ENCODE measurements at regions not wholly inside any gene's neighbourhood (a gene's known extent, or its start where the extent isn't known, plus 50 kb on each side); places are given as distances from the start of the nearest gene placed in this dataset.

GRCh38 chr4:177699365-177700213 is 257.4 kb upstream of the AGA start:
- no peak for DNase-seq

- DNase-seq = no peak
These were observed 264.7 kb upstream of the AGA start for GRCh38 chr4:177706916-177707315.

- no peak for DNase-seq
These were observed 271.2 kb upstream of the AGA start for GRCh38 chr4:177713454-177713853.

- no peak for DNase-seq
These were observed 275.2 kb upstream of the AGA start for GRCh38 chr4:177717407-177717806.

GRCh38 chr4:177718514-177718913 is 276.3 kb upstream of the AGA start:
- no peak for DNase-seq

- DNase-seq = no peak
These were observed 283.9 kb upstream of the AGA start for GRCh38 chr4:177726111-177726510.

GRCh38 chr4:177728361-177729152 is 286.3 kb upstream of the AGA start:
- no peak for DNase-seq

- DNase-seq = no peak
These were observed 287.4 kb upstream of the AGA start for GRCh38 chr4:177729681-177730080.

- no peak for DNase-seq
These were observed 295.2 kb upstream of the AGA start for GRCh38 chr4:177737387-177737940.

GRCh38 chr4:177740563-177740962 is 298.3 kb upstream of the AGA start:
- DNase-seq = no peak

GRCh38 chr4:177759729-177760128 is 317.5 kb upstream of the AGA start:
- DNase-seq = no peak

- no peak for DNase-seq
These were observed 319.5 kb upstream of the AGA start for GRCh38 chr4:177761692-177762091.

GRCh38 chr4:177769155-177769554 is 326.9 kb upstream of the AGA start:
- no peak for DNase-seq

- no peak for DNase-seq
These were observed 328.5 kb upstream of the AGA start for GRCh38 chr4:177770776-177771175.

GRCh38 chr4:177771645-177772044 is 329.4 kb upstream of the AGA start:
- no peak for DNase-seq

GRCh38 chr4:177778623-177779022 is 336.4 kb upstream of the AGA start:
- DNase-seq = no peak

GRCh38 chr4:177785000-177785399 is 342.8 kb upstream of the AGA start:
- no peak for DNase-seq

- no peak for DNase-seq
These were observed 347.4 kb upstream of the AGA start for GRCh38 chr4:177789610-177790009.

GRCh38 chr4:177791188-177791587 is 349.0 kb upstream of the AGA start:
- DNase-seq = no peak

- no peak for DNase-seq
These were observed 354.6 kb upstream of the AGA start for GRCh38 chr4:177796841-177797240.

- no peak for DNase-seq
These were observed 355.9 kb upstream of the AGA start for GRCh38 chr4:177798161-177798560.

GRCh38 chr4:177802162-177802561 is 359.9 kb upstream of the AGA start:
- no peak for DNase-seq

- no peak for DNase-seq
These were observed 360.4 kb upstream of the AGA start for GRCh38 chr4:177802661-177803060.

- no peak for DNase-seq
These were observed 360.9 kb upstream of the AGA start for GRCh38 chr4:177803151-177803550.
